HG03558 (cell line): ENCODE measurements at regions not wholly inside any gene's neighbourhood (a gene's known extent, or its start where the extent isn't known, plus 50 kb on each side); places are given as distances from the start of the nearest gene placed in this dataset.
A peak's percentile ranks its signal among the peaks of the same experiment; 100 is the strongest.
"Not testable (repeated sequence)": the region's sequence is repeated elsewhere in the genome, so short reads cannot be mapped to it uniquely, and the experiment has no call there.

Experiments used
- ATAC-seq: cut with Tn5 transposase; IDR thresholded peaks from one replicate; pipeline ENCODE4 v1.9.1; 2021; ENCODE audit warnings: moderate number of reproducible peaks; ENCODE audit not compliant: unreplicated experiment; ENCODE audit errors: extremely low read depth

- no peak for ATAC-seq
Observed at GRCh38 chrX:8030361-8030760, 103.1 kb upstream of the PNPLA4 start.

- ATAC-seq: no peak
Observed at GRCh38 chrX:8027827-8028226, 100.6 kb upstream of the PNPLA4 start.

GRCh38 chrX:8025705-8026104 lies 98.5 kb upstream of the PNPLA4 start:
- no peak for ATAC-seq

DNA sequence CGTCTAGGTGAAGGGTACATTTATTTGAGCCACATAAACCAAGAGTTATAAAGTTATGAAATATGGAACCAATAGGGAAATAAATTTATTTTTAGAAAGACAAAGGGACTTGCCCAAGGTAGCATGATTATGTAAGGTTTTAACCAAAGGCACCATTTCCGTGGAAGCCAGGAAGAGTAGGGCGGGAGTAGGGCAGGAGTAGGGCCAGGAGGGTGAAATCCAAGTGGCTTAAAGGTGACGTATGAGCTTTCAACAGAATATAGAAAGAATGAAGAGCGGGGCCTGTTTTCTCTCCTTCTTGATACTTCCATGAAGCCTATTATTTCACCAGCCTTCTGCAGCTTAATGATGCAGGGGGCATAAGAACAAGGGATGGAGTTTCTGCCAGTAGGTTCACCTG lies 91.7 kb upstream of the PNPLA4 start:
- ATAC-seq: no peak

DNA sequence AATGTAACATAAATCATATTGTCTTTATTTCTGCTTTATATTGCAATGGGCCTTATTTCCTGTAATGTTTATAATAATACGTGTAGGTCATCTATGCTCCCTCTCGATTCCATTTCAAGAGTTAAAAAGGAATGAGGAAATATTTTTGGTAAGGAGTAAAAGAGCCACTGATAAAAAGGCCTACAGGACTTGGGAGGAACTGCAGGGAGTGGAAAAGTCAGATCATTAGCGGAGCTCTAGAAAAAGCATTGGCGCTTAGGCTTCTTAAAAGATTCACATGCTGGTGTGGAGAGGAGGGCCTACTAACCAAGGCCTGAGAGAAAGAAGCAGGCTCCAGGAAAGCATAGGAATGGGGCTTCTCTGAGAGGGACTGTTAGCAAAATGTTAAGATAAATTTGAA lies 82.9 kb upstream of the PNPLA4 start:
- no peak for ATAC-seq

DNA sequence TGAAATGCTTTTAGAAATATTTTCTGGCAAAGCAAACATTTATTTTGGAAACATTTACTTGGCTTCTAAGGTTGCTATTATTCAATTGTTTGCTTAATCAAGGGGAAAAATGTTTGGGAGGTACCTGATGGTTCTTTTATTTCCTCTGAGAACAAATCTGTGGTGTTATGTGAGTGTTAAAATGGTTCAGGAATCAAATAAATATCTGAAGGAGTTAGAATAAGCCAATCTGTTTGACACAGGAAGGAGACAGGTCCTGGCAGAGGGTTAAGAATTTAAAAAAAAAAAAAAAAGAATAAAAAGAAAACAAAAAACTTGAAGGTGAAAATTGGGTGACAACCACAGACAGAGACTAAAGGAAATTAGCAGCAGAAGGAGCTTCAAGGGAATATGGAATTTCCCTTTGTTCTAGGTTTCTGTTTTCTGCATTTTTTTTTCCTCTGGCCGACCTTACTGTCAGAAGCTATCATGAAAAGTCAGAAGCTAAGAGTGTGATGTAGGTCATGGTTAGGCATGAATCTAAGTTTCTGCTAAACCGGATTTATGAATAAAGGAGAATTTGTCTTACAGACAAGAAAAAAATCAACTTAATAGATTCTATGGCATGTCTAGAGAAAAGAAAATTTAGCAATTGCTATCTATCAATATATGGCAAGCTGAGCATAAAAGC lies 78.6 kb upstream of the PNPLA4 start:
- no peak for ATAC-seq

DNA sequence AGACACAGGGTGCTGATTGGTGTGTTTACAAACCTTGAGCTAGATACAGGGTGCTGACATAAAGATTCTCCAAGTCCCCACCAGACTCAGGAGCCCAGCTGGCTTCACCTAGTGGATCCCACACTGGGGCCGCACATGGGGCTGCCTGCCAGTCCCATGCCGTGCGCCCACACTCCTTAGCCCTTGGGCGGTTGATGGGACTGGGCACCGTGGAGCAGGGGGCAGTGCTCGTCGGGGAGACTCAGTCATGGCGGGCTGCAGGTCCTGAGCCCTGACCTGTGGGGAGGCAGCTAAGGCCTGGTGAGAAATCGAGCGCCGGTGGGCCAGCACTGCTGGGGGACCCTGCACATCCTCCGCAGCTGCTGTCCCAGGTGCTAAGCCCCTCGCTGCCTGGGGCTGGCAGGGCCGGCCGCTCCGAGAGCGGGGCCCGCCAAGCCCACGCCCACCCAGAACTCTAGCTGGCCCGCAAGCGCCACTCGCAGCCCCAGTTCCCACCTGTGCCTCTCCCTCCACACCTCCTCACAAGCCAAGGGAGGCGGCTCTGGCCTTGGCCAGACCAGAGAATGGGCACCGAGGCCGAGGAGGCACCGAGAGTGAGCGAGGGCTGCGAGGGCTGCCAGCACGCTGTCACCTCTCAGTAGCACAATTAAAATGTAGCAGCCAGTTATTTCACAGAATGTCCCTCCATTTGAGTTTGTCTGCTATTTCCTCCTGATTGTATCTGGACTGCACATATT lies 76.1 kb upstream of the PNPLA4 start:
- ATAC-seq: no peak

DNA sequence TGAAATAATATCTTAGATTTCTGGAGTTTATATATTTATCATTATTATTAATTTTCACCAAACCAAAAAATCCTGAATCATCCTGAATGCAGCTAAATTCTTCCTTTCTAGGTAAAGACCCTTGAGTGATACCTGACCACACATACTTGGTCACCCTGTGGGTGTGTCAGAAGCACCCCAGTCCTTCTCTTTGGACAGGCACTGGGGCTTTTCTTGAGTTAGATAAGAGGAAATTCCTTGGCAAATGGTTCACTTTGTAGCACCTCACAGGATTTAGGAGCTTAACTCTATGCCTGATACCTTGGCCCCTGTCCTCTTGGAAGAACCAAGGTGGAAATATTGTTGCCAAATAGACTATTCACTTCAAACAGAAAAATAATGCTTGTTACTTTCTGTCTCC lies 69.6 kb upstream of the PNPLA4 start:
- no peak for ATAC-seq

DNA sequence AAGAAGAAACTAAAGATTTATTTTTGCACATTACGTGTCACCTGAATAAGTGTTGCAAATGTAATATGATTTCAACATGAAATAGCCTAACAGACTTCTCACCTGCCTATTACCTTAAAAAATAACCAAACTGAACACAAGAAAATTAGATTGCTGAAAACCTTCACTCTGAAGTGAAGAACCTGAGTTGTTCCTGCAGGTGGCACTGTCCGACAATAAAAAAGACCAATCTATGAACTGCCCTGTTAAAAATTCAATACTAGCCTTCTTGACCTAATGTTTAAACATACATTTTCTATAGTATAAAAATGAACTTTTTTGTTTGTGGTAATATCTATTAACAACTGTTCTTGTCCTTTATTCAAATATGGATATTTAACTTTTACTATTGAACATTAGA lies 69.2 kb upstream of the PNPLA4 start:
- ATAC-seq: no peak

GRCh38 chrX:7993873-7994272 lies 66.7 kb upstream of the PNPLA4 start:
- ATAC-seq: no peak

DNA sequence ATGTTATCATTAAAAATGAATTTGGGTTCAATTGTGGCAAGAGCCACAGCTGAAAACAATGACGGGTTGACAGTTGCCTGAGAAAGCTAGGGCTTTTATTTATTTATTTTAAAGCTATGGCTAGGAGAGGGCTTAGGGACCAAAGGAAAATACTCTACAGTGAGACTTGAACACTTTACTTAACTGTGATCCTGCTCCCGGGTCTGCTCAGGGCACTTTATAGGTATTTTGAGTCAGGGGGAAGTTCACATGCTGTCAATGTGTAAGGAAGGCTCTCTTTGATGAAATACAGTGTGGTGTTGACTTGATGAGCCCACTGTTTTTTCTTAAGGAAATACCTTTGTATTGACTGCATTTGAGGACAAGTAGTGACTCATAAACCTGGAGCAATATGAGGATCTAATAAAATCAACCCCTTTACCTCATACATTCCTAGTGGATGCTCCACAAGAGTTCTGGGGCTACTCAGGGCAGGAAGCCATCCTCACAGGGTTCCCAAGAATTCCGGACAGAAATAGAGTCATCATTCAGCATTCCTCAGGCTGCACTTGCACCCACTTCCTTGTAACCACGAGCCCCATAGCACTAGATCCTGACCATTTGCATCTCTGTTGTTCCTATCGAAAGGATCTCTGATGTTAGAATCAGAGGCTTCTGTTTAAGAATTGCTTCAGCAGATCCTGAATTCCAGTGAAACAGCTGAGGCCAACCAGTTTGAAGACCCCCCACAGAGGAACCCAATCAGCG lies 61.0 kb upstream of the PNPLA4 start:
- not testable (repeated sequence) for ATAC-seq

- ATAC-seq: peak; percentile 66
Observed at GRCh38 chrX:7987160-7988012, 60.2 kb upstream of the PNPLA4 start.

DNA sequence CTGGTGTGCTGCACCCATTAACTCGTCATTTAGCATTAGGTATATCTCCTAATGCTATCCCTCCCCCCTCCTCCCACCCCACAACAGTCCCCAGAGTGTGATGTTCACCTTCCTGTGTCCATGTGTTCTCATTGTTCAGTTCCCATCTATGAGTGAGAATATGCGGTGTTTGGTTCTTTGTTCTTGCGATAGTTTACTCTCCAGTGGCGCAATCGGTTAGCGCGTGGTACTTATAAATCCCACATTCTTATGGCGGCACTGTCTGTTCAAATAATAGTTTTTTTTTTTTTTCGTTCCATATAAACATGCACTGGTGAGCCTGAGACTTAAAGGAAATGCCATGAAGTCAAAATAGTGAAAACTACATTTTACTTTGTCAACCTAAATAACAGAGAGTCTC lies 59.5 kb upstream of the PNPLA4 start:
- not testable (repeated sequence) for ATAC-seq

GRCh38 chrX:7985568-7985967 lies 58.4 kb upstream of the PNPLA4 start:
- ATAC-seq: no peak

DNA sequence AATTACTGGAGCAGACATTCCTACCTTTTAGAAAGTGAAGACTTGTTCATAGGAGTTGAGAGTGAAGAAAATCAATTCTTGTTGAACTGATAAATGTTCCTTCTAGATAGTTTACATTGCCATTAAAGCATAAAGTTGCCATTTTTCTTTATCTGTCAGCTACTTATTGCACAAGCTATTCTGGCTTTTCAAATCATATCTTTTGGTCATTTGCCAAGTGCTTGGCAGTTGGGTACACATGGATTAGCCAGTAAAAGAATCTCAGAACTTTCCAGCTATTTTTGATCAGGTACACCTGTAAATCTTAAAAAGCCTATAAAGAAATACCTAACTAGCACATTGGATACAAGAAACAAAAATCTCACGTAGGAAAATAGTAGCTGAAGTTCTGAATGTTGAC lies 56.4 kb upstream of the PNPLA4 start:
- no peak for ATAC-seq
